GM23338 (cell line): ENCODE measurements at regions not wholly inside any gene's neighbourhood (a gene's known extent, or its start where the extent isn't known, plus 50 kb on each side); places are given as distances from the start of the nearest gene placed in this dataset.

ENCODE experiments used
- CREB1 ChIP-seq: fragments of 250-450 bp; sonication (Bioruptor Pico); IDR thresholded peaks from 2 replicates; pipeline ENCODE4 v1.5.0; 2020; ENCODE audit warnings: low read depth, mild to moderate bottlenecking, moderate library complexity
- CTCF ChIP-seq, 2 experiments: fragments of 200-600 bp in 1 of 2; sonication (generic) in 1 of 2; conservative IDR thresholded peaks; 2 replicates each; pipeline versions ENCODE4 v1.5.1 to v1.6.1; 2016 to 2017; ENCODE audit warnings: antibody characterized with exemption in 2 of 2, low read depth in 2 of 2, mild to moderate bottlenecking in 2 of 2, moderate library complexity in 1 of 2
- EZH2 ChIP-seq: fragments of 200-600 bp; sonication (generic); IDR thresholded peaks from one replicate; pipeline ENCODE4 v1.8.0; 2017; ENCODE audit warnings: antibody characterized with exemption, mild to moderate bottlenecking, low read depth; ENCODE audit not compliant: unreplicated experiment
- EZH2phosphoT487 ChIP-seq: fragments of 200-600 bp; sonication (generic); IDR thresholded peaks from one replicate; pipeline ENCODE4 v1.8.1; 2018; ENCODE audit warnings: antibody characterized with exemption; ENCODE audit not compliant: unreplicated experiment
- JUNB ChIP-seq: IDR thresholded peaks from one replicate; pipeline ENCODE4 v1.6.1; 2016; ENCODE audit warnings: antibody characterized with exemption; ENCODE audit not compliant: unreplicated experiment
- POLR2AphosphoS5 ChIP-seq: IDR thresholded peaks from 2 replicates; pipeline ENCODE4 v1.6.1; 2016; ENCODE audit warnings: antibody characterized with exemption, low read depth
- STAT1 ChIP-seq: IDR thresholded peaks from one replicate; pipeline ENCODE4 v1.6.1; 2016; ENCODE audit warnings: antibody characterized with exemption; ENCODE audit not compliant: unreplicated experiment
- ZNF114 ChIP-seq: fragments of 250-450 bp; sonication (Bioruptor Pico); IDR thresholded peaks from 2 replicates; pipeline ENCODE4 v1.5.0; 2020; ENCODE audit warnings: mild to moderate bottlenecking, moderate library complexity
- ZNF331 ChIP-seq: fragments of 250-450 bp; sonication (Bioruptor Pico); IDR thresholded peaks from 2 replicates; pipeline ENCODE4 v1.5.0; 2020; ENCODE audit warnings: low read depth, mild to moderate bottlenecking, moderate library complexity
- TF ChIP-seq, protein P1 (sequence below): IDR thresholded peaks from one replicate; pipeline ENCODE4 v1.6.1; 2018; ENCODE audit warnings: antibody characterized with exemption; ENCODE audit not compliant: unreplicated experiment
- TF ChIP-seq, protein P2 (sequence below): IDR thresholded peaks from 2 replicates; pipeline ENCODE4 v1.6.1; 2016; ENCODE audit warnings: antibody characterized with exemption

DNA sequence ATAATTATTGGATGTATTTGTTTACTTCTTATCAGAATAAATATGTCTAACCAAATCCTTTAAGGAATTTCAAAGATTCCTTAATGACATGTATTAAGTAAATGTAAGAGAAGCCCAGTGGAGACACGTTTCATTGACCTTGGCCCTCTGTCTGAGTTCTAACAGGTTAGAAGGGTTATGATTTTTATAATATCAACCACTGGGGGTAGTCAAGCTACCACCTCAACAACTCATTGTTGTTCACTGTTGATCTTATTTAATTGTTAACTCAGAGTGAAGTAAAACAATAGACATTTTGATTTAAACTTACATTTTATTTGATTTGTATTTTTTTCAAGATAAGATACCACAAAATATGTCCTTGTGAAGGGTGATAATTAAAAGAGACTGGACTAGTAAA lies 499.2 kb upstream of the COX7C start:
- TF ChIP-seq CTCF (conservative IDR thresholded peaks at IDR 0.05; ENCODE audit: low read depth in 2 of 2) (0 out of 4 replicates have a peak, but pooled peaks of 1 of the 2 experiments have one; percentile 33), EZH2 (no peak), POLR2AphosphoS5 (no peak), CREB1 (CRISPR knock-in tag) (no peak), EZH2phosphoT487 (no peak), ZNF331 (CRISPR knock-in tag) (no peak), ZNF114 (no peak), JUNB (no peak), STAT1 (no peak)
- TF ChIP-seq, protein P1, sequence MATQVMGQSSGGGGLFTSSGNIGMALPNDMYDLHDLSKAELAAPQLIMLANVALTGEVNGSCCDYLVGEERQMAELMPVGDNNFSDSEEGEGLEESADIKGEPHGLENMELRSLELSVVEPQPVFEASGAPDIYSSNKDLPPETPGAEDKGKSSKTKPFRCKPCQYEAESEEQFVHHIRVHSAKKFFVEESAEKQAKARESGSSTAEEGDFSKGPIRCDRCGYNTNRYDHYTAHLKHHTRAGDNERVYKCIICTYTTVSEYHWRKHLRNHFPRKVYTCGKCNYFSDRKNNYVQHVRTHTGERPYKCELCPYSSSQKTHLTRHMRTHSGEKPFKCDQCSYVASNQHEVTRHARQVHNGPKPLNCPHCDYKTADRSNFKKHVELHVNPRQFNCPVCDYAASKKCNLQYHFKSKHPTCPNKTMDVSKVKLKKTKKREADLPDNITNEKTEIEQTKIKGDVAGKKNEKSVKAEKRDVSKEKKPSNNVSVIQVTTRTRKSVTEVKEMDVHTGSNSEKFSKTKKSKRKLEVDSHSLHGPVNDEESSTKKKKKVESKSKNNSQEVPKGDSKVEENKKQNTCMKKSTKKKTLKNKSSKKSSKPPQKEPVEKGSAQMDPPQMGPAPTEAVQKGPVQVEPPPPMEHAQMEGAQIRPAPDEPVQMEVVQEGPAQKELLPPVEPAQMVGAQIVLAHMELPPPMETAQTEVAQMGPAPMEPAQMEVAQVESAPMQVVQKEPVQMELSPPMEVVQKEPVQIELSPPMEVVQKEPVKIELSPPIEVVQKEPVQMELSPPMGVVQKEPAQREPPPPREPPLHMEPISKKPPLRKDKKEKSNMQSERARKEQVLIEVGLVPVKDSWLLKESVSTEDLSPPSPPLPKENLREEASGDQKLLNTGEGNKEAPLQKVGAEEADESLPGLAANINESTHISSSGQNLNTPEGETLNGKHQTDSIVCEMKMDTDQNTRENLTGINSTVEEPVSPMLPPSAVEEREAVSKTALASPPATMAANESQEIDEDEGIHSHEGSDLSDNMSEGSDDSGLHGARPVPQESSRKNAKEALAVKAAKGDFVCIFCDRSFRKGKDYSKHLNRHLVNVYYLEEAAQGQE = no peak
- TF ChIP-seq, protein P2, sequence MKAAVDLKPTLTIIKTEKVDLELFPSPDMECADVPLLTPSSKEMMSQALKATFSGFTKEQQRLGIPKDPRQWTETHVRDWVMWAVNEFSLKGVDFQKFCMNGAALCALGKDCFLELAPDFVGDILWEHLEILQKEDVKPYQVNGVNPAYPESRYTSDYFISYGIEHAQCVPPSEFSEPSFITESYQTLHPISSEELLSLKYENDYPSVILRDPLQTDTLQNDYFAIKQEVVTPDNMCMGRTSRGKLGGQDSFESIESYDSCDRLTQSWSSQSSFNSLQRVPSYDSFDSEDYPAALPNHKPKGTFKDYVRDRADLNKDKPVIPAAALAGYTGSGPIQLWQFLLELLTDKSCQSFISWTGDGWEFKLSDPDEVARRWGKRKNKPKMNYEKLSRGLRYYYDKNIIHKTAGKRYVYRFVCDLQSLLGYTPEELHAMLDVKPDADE = no peak
